OCI-LY3 (cell line): ENCODE measurements at regions not wholly inside any gene's neighbourhood (a gene's known extent, or its start where the extent isn't known, plus 50 kb on each side); places are given as distances from the start of the nearest gene placed in this dataset.

Source experiments
- CTCF ChIP-seq: fragments of 200-600, 300-600 bp; sonication (generic); IDR thresholded peaks from 2 replicates; pipeline ENCODE4 v1.5.1; 2014; ENCODE audit warnings: antibody characterized with exemption, low read length, low read depth
- EZH2phosphoT487 ChIP-seq: fragments of 200-600 bp; shearing (Covaris generic); IDR thresholded peaks from 2 replicates; pipeline ENCODE4 v1.6.1; 2018; ENCODE audit warnings: antibody characterized with exemption, mixed run types, low read depth

- TF ChIP-seq CTCF (no peak), EZH2phosphoT487 (no peak)
These were observed 325.0 kb downstream of the SATB1 start for GRCh38 chr3:18100121-18100520.
